H1 (cell line): ENCODE measurements at regions not wholly inside any gene's neighbourhood (a gene's known extent, or its start where the extent isn't known, plus 50 kb on each side); places are given as distances from the start of the nearest gene placed in this dataset.

Experiments
- CTCF ChIA-PET: fragments of 300-600 bp; sonication (Branson Sonifier 250); formaldehyde crosslinking; loops from one replicate; lab custom pipeline; 2021; ENCODE audit not compliant: partially characterized antibody; lab: Charles Lee
- POLR2A ChIA-PET: fragments of 300-600 bp; sonication (Branson Sonifier 250); formaldehyde crosslinking; loops from one replicate; lab custom pipeline; 2021; ENCODE audit warnings: inconsistent platforms; ENCODE audit not compliant: partially characterized antibody; lab: Charles Lee
- DNase-seq, 2 experiments: peaks; one replicate each; pipeline versions ENCODE4 v3.0.0 to v3.0.0-alpha.2; 2010 to 2022; ENCODE audit warnings: low spot score in 2 of 2, low read depth in 1 of 2, mixed read lengths in 1 of 2
- FAIRE-seq: peaks from 2 replicates; lab custom pipeline; 2011; peaks lifted over from hg19 to GRCh38; lab: Jason Lieb, UNC
- H2AFZ ChIP-seq: 2 replicates; pipeline ENCODE4 v1.8.1; 2012; ENCODE audit warnings: low read length, inconsistent platforms
- H2AK5ac ChIP-seq: 2 replicates; pipeline ENCODE4 v1.6.1; 2013; ENCODE audit warnings: low read depth, low read length
- H2BK120ac ChIP-seq: replicated peaks from 2 replicates; pipeline ENCODE3; 2013; ENCODE audit warnings: low read depth, low read length, inconsistent platforms
- H2BK12ac ChIP-seq: 2 replicates; pipeline ENCODE4 v1.6.1; 2013; ENCODE audit warnings: low read depth, low read length
- H2BK15ac ChIP-seq: 2 replicates; pipeline ENCODE4 v1.6.1; 2013; ENCODE audit warnings: low read length
- H2BK20ac ChIP-seq: 2 replicates; pipeline ENCODE4 v1.6.1; 2013; ENCODE audit warnings: low read length
- H2BK5ac ChIP-seq: 2 replicates; pipeline ENCODE4 v1.6.1; 2013; ENCODE audit warnings: low read depth, low read length
- H3K14ac ChIP-seq: 2 replicates; pipeline ENCODE4 v1.6.1; 2013; ENCODE audit warnings: inconsistent platforms; ENCODE audit not compliant: insufficient read length
- H3K18ac ChIP-seq: 2 replicates; pipeline ENCODE4 v1.6.1; 2013; ENCODE audit warnings: low read length; ENCODE audit errors: extremely low read depth
- H3K23ac ChIP-seq: 2 replicates; pipeline ENCODE4 v1.6.1; 2013; ENCODE audit warnings: inconsistent platforms; ENCODE audit not compliant: insufficient read length
- H3K23me2 ChIP-seq: 2 replicates; pipeline ENCODE4 v1.6.1; 2013; ENCODE audit warnings: low read depth, low read length
- H3K27ac ChIP-seq: 2 replicates; pipeline ENCODE4 v1.6.1; 2011; ENCODE audit warnings: low read depth, low read length, inconsistent platforms
- H3K27me3 ChIP-seq, 4 experiments: replicated peaks in 1 of 4; 1 replicate in 1 of 4; 2 replicates in 3 of 4; pipeline versions ENCODE4 v1.6.1 to v1.8.1; 2011 to 2013; ENCODE audit warnings: low read length in 3 of 4, mild to moderate bottlenecking in 3 of 4, inconsistent platforms in 2 of 4, mixed read lengths in 2 of 4, moderate library complexity in 1 of 4; ENCODE audit not compliant: control insufficient read depth in 3 of 4, insufficient read depth in 3 of 4; ENCODE audit errors: extremely low read depth in 1 of 4
- H3K36me3 ChIP-seq, 4 experiments: 2 replicates each; pipeline versions ENCODE4 v1.6.1 to v1.8.1; 2011 to 2013; ENCODE audit warnings: mild to moderate bottlenecking in 4 of 4, low read length in 3 of 4, moderate library complexity in 2 of 4, control low read depth in 1 of 4, inconsistent platforms in 1 of 4; ENCODE audit not compliant: insufficient read depth in 4 of 4, control insufficient read depth in 2 of 4
- H3K4ac ChIP-seq: replicated peaks from 2 replicates; pipeline ENCODE3; 2013; ENCODE audit warnings: low read length, low read depth, mixed read lengths, inconsistent platforms; ENCODE audit not compliant: insufficient read length
- H3K4me1 ChIP-seq, 4 experiments: replicated peaks in 1 of 4; 1 replicate in 1 of 4; 2 replicates in 3 of 4; pipeline versions ENCODE4 v1.6.1 to v1.8.1; 2011 to 2013; ENCODE audit warnings: low read length in 3 of 4, inconsistent platforms in 2 of 4, mixed read lengths in 1 of 4; ENCODE audit not compliant: insufficient read depth in 4 of 4, control insufficient read depth in 3 of 4
- H3K4me2 ChIP-seq, 2 experiments: 2 replicates each; pipeline versions ENCODE4 v1.6.1 to v1.8.1; 2011 to 2013; ENCODE audit warnings: low read depth in 2 of 2, low read length in 2 of 2, control low read depth in 1 of 2, inconsistent platforms in 1 of 2, mild to moderate bottlenecking in 1 of 2; ENCODE audit not compliant: insufficient read depth in 1 of 2
- H3K4me3 ChIP-seq, 4 experiments: fragments of 200-600, 300-600 bp in 1 of 4; sonication (generic), shearing (Covaris generic), sonication (Bioruptor Twin) in 1 of 4; 2 replicates each; pipeline versions ENCODE4 v1.5.1 to v1.8.1; 2011 to 2016; ENCODE audit warnings: low read length in 4 of 4, low read depth in 3 of 4, control low read depth in 2 of 4, inconsistent platforms in 2 of 4, mild to moderate bottlenecking in 2 of 4, mixed read lengths in 1 of 4, moderate library complexity in 1 of 4; ENCODE audit not compliant: insufficient read depth in 2 of 4; ENCODE audit errors: extremely low read depth in 1 of 4
- H3K56ac ChIP-seq: replicated peaks from 2 replicates; pipeline ENCODE3; 2013; ENCODE audit warnings: low read depth, mild to moderate bottlenecking, mixed read lengths, low read length, inconsistent platforms; ENCODE audit not compliant: insufficient read length
- H3K79me1 ChIP-seq: 2 replicates; pipeline ENCODE4 v1.6.1; 2013; ENCODE audit warnings: low read depth, low read length, control low read depth
- H3K79me2 ChIP-seq, 2 experiments: 2 replicates each; pipeline versions ENCODE4 v1.6.1 to v1.8.1; 2012 to 2013; ENCODE audit warnings: low read length in 2 of 2, mild to moderate bottlenecking in 2 of 2, inconsistent platforms in 1 of 2; ENCODE audit not compliant: insufficient read depth in 2 of 2, control insufficient read depth in 1 of 2
- H3K9ac ChIP-seq, 4 experiments: replicated peaks in 1 of 4; 1 replicate in 1 of 4; 2 replicates in 3 of 4; pipeline versions ENCODE4 v1.6.1 to v1.8.1; 2011 to 2013; ENCODE audit warnings: low read depth in 3 of 4, low read length in 3 of 4, control low read depth in 2 of 4, mild to moderate bottlenecking in 2 of 4, moderate library complexity in 2 of 4, inconsistent platforms in 1 of 4; ENCODE audit errors: extremely low read depth in 1 of 4
- H3K9me3 ChIP-seq, 2 experiments: 2 replicates each; pipeline versions ENCODE4 v1.6.1 to v1.8.1; 2012 to 2013; ENCODE audit warnings: mild to moderate bottlenecking in 2 of 2, moderate library complexity in 2 of 2, control low read depth in 1 of 2, inconsistent platforms in 1 of 2, low read depth in 1 of 2, low read length in 1 of 2, mixed read lengths in 1 of 2; ENCODE audit not compliant: insufficient read depth in 2 of 2
- H4K20me1 ChIP-seq, 2 experiments: replicated peaks in 1 of 2; 2 replicates each; pipeline versions ENCODE3 to v1.8.1; 2011 to 2013; ENCODE audit warnings: inconsistent platforms in 2 of 2, low read length in 2 of 2, mild to moderate bottlenecking in 1 of 2; ENCODE audit not compliant: insufficient read depth in 2 of 2, control insufficient read depth in 1 of 2
- H4K5ac ChIP-seq: 2 replicates; pipeline ENCODE4 v1.6.1; 2013; ENCODE audit warnings: low read length, low read depth, mixed read lengths, inconsistent platforms; ENCODE audit not compliant: insufficient read length
- H4K8ac ChIP-seq: 2 replicates; pipeline ENCODE4 v1.8.0; 2013; ENCODE audit warnings: mild to moderate bottlenecking, moderate library complexity, low read length, inconsistent platforms; ENCODE audit not compliant: insufficient read depth; ENCODE audit errors: extremely low read depth
- H4K91ac ChIP-seq: replicated peaks from 2 replicates; pipeline ENCODE3; 2013; ENCODE audit warnings: low read length, mixed read lengths, inconsistent platforms; ENCODE audit not compliant: insufficient read length
- ASH2L ChIP-seq: fragments of 200-600, 300-600 bp; sonication (generic); IDR thresholded peaks from one replicate; pipeline ENCODE4 v1.7.1; 2017; ENCODE audit warnings: low read length
- ATF3 ChIP-seq: IDR thresholded peaks from 2 replicates; pipeline ENCODE4 v1.6.1; 2011; ENCODE audit warnings: low read depth, mild to moderate bottlenecking, low read length; ENCODE audit not compliant: insufficient read depth
- CBX8 ChIP-seq: fragments of 300-800, 300-1000 bp; sonication (generic); IDR thresholded peaks from 2 replicates; pipeline ENCODE4 v1.7.1; 2016; ENCODE audit warnings: low read depth, low read length, borderline replicate concordance
- GTF2F1 ChIP-seq: IDR thresholded peaks from 2 replicates; pipeline ENCODE4 v1.6.1; 2012; ENCODE audit warnings: low read depth, low read length, improper control_type of control experiment, borderline replicate concordance
- JUND ChIP-seq: IDR thresholded peaks from 2 replicates; pipeline ENCODE4 v1.6.1; 2011; ENCODE audit warnings: mild to moderate bottlenecking, improper control_type of control experiment, low read length
- KDM1A ChIP-seq: fragments of 200-600, 300-600 bp; sonication (generic); IDR thresholded peaks from 2 replicates; pipeline ENCODE4 v1.7.1; 2016; ENCODE audit warnings: mild to moderate bottlenecking, low read length, borderline replicate concordance
- NANOG ChIP-seq: IDR thresholded peaks from 2 replicates; pipeline ENCODE4 v1.6.1; 2011; ENCODE audit warnings: low read length, low read depth, mild to moderate bottlenecking, inconsistent platforms; ENCODE audit not compliant: insufficient read depth, poor library complexity, severe bottlenecking
- NRF1 ChIP-seq: IDR thresholded peaks from 2 replicates; pipeline ENCODE4 v1.6.1; 2011; ENCODE audit warnings: mild to moderate bottlenecking, low read depth, low read length, improper control_type of control experiment
- PHF8 ChIP-seq: fragments of 200-600 bp; sonication (generic); conservative IDR thresholded peaks from 2 replicates; pipeline ENCODE4 v1.7.1; 2012; ENCODE audit warnings: low read depth, mild to moderate bottlenecking, inconsistent platforms, low read length, moderate library complexity
- POU5F1 ChIP-seq: IDR thresholded peaks from 2 replicates; pipeline ENCODE4 v1.6.1; 2011; ENCODE audit warnings: low read depth, mild to moderate bottlenecking, low read length, moderate library complexity
- RFX5 ChIP-seq: IDR thresholded peaks from 2 replicates; pipeline ENCODE4 v1.6.1; 2011; ENCODE audit warnings: low read depth, low read length, improper control_type of control experiment, borderline replicate concordance
- SRF ChIP-seq: IDR thresholded peaks from 2 replicates; pipeline ENCODE4 v1.6.1; 2011; ENCODE audit warnings: mild to moderate bottlenecking, low read depth, low read length, moderate library complexity
- SUZ12 ChIP-seq: fragments of 200-600 bp; sonication (generic); IDR thresholded peaks from 2 replicates; pipeline ENCODE4 v1.6.1; 2012; ENCODE audit warnings: mild to moderate bottlenecking, inconsistent platforms, low read length, moderate library complexity, mixed read lengths
- TAF1 ChIP-seq: IDR thresholded peaks from 2 replicates; pipeline ENCODE4 v1.6.1; 2011; ENCODE audit warnings: mild to moderate bottlenecking, low read depth, low read length
- ZNF274 ChIP-seq: IDR thresholded peaks from 2 replicates; pipeline ENCODE4 v1.7.0; 2012; ENCODE audit warnings: low read length, borderline replicate concordance; ENCODE audit errors: extremely low read depth
- WGBS, 2 experiments: shearing (Covaris generic) in 1 of 2; methylation state at CpG; one replicate each; pipeline versions ENCODE4 v1.1.6 to v1.1.7; 2013 to 2015; ENCODE audit warnings: low lambda C conversion rate in 2 of 2, mixed read lengths in 2 of 2, inconsistent platforms in 1 of 2, low coverage in 1 of 2, missing lambda C conversion rate in 1 of 2; ENCODE audit not compliant: insufficient replicate concordance in 2 of 2, insufficient coverage in 1 of 2, insufficient read length in 1 of 2; ENCODE audit errors: extremely low coverage in 1 of 2, missing lambda C conversion rate in 1 of 2; 5-methylcytosine and 5-hydroxymethylcytosine counted together

- 88% methylated on average over 6 of the region's 6 CpGs; no CpG with 5 or more reads in 1 of the 2 experiments for WGBS, 2 experiments
- FAIRE-seq, result no peak
- TF ChIP-seq ATF3 (no peak), TAF1 (no peak), SUZ12 (no peak), PHF8 (no peak), POU5F1 (no peak), SRF (no peak), ASH2L (no peak), KDM1A (no peak), GTF2F1 (no peak), NRF1 (no peak), CBX8 (no peak), NANOG (no peak), RFX5 (no peak), JUND (no peak), ZNF274 (no peak)
Observed at GRCh38 chr13:79740991-79741390, 260.0 kb downstream of the NDFIP2 start.

More at GRCh38 chr13:79740991-79741390, 260.0 kb downstream of the NDFIP2 start:
- H4K8ac ChIP-seq, result no peak overlapping the region
- no peaks in the 10 kb centered on the region for H3K27me3 ChIP-seq
- H4K5ac ChIP-seq, result no peak overlapping the region
- H3K9me3 ChIP-seq, result no peaks in the 10 kb centered on the region
- no peak overlapping the region for H3K27ac ChIP-seq
- no peak overlapping the region for H3K9ac ChIP-seq
- no peaks in the 10 kb centered on the region for H3K23me2 ChIP-seq
- H2BK20ac ChIP-seq, result no peak overlapping the region
- H2BK120ac ChIP-seq, result no peak overlapping the region
- no peak overlapping the region for H3K56ac ChIP-seq
- ChIA-PET POLR2A (no interaction called here), CTCF (interaction anchor here (0.8 kb wide), 1 partner anchor 1275 kb away, joined by 3 read pairs; no protein-coding TSS in a partner anchor)
- no peak overlapping the region for H3K18ac ChIP-seq
- H2AFZ ChIP-seq, result no peak overlapping the region
- no peak overlapping the region for H3K4me2 ChIP-seq
- no peaks in the 10 kb centered on the region for H4K20me1 ChIP-seq
- no peak overlapping the region for H3K23ac ChIP-seq
- H2BK15ac ChIP-seq, result no peak overlapping the region
- H3K4me3 ChIP-seq, result no peak overlapping the region
- H2BK5ac ChIP-seq, result no peak overlapping the region
- H3K36me3 ChIP-seq, result no peaks in the 10 kb centered on the region
- H4K91ac ChIP-seq, result no peak overlapping the region
- no peak overlapping the region for H2BK12ac ChIP-seq
- DNase-seq, result no peak
- no peak overlapping the region for H3K4ac ChIP-seq
- H3K79me1 ChIP-seq, result no peaks in the 10 kb centered on the region; the same call in 1 of the 2 replicates
- H3K79me2 ChIP-seq, result no peaks in the 10 kb centered on the region
- H3K4me1 ChIP-seq, result no peaks in the 10 kb centered on the region
- no peak overlapping the region for H3K14ac ChIP-seq
- H2AK5ac ChIP-seq, result no peak overlapping the region
